ENCODE measurements at regions not wholly inside any gene's neighbourhood (a gene's known extent, or its start where the extent isn't known, plus 50 kb on each side); places are given as distances from the start of the nearest gene placed in this dataset.

DNA sequence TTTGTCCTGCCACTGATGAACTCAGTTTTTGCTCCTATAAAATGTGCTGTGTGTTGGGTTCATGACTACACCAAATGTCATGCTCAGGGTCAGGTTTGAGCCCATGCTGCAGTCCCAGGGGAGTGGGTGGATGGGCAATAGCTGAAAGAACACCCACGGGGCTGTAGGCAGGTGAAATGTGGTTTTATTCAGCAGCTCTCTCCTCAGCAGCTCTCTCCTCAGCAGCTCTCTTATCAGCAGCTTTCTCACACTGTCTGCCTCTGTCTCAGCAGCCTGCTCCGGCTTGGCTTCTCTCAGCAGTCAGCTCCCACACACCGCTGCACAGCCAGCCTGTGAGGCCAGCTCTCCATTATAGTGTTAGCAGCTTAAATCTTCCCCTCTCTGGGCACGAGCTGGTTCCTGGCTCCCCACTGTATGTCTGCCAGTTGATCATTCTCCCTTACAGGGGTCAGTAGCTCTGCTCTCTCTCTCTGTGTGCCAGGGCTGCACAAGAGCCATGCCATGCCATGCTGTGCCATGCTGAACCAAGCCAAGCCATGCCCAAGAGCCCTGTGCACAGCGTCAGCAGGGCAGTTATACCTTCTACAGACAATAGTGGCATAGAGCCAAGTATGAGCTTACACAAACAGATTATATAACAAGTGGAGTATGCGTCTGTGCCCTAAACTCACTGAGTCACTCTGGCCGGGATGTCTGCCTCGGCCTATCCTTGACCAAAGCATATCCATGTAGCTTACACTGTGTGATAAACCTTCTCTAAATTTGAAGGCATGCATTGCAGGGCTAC lies 303.3 kb upstream of the TMPO start:
- Mint-ChIP-seq H3K36me3 (ENCODE audit: insufficient read depth, unreplicated experiment) (no peaks in the 10 kb centered on the region), H3K4me3 (ENCODE audit: low read depth, unreplicated experiment) (no peak overlapping the region), H3K27ac (ENCODE audit: unreplicated experiment) (no peak overlapping the region), H3K9me3 (ENCODE audit: low read depth, unreplicated experiment) (no peaks in the 10 kb centered on the region), H3K27me3 (ENCODE audit: unreplicated experiment) (peaks cover 20% of the 10 kb centered on the region), H3K4me1 (ENCODE audit: low read depth, unreplicated experiment) (no peaks in the 10 kb centered on the region)
- no TSS peak for BruUV-seq (replicated peaks)
- CTCF ChIA-PET: interaction anchor here (0.6 to 1.5 kb wide), 3 partner anchors 9 to 306 kb away, joined by 3 to 5 read pairs (median 3); no protein-coding TSS in a partner anchor
- DNase-seq: no peak
- intact Hi-C loops (cut with micrococcal nuclease; ENCODE audit: unreplicated experiment): no loop called here
- TF ChIP-seq, protein P1, sequence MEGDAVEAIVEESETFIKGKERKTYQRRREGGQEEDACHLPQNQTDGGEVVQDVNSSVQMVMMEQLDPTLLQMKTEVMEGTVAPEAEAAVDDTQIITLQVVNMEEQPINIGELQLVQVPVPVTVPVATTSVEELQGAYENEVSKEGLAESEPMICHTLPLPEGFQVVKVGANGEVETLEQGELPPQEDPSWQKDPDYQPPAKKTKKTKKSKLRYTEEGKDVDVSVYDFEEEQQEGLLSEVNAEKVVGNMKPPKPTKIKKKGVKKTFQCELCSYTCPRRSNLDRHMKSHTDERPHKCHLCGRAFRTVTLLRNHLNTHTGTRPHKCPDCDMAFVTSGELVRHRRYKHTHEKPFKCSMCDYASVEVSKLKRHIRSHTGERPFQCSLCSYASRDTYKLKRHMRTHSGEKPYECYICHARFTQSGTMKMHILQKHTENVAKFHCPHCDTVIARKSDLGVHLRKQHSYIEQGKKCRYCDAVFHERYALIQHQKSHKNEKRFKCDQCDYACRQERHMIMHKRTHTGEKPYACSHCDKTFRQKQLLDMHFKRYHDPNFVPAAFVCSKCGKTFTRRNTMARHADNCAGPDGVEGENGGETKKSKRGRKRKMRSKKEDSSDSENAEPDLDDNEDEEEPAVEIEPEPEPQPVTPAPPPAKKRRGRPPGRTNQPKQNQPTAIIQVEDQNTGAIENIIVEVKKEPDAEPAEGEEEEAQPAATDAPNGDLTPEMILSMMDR (IDR thresholded peaks at IDR 0.05; ENCODE audit: unreplicated experiment): no peak

DNA sequence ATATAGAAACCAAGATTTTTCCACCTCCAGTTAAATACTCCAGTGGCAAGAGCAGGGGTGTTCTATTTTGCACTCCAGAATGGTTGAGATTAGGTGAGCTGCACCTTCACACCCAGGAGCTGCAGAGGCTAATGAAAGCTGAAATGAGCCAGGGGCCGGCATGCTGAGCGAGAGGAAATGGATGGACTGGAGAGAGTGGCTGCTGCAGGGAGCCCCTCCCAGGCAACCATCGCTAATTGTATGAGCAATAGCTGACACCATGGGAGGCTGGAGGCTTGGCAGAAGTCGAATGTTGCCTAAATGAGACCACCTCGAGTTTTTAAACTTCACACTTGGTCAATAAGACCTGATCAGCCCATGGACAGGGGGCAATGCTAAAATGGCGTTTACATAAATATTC lies 301.8 kb upstream of the TMPO start:
- intact Hi-C loops (cut with micrococcal nuclease; ENCODE audit: unreplicated experiment): no loop called here

GRCh38 chr12:98217257-98217656 lies 298.1 kb upstream of the TMPO start:
- no peaks in the 10 kb centered on the region for H3K9me3 Mint-ChIP-seq (ENCODE audit: low read depth, unreplicated experiment)
- H3K4me3 Mint-ChIP-seq (ENCODE audit: low read depth, unreplicated experiment): no peak overlapping the region
- peaks cover 33% of the 10 kb centered on the region for H3K27me3 Mint-ChIP-seq (ENCODE audit: unreplicated experiment)
- no peak overlapping the region for H3K27ac Mint-ChIP-seq (ENCODE audit: unreplicated experiment)
- BruUV-seq (replicated peaks): no TSS peak
- H3K4me1 Mint-ChIP-seq (ENCODE audit: low read depth, unreplicated experiment): peaks cover 10% of the 10 kb centered on the region
- intact Hi-C loops (cut with micrococcal nuclease; ENCODE audit: unreplicated experiment): no loop called here
- TF ChIP-seq, protein P1 (IDR thresholded peaks at IDR 0.05; ENCODE audit: unreplicated experiment): no peak
- no peak for DNase-seq
- H3K36me3 Mint-ChIP-seq (ENCODE audit: insufficient read depth, unreplicated experiment): no peaks in the 10 kb centered on the region
- CTCF ChIA-PET: no interaction called here

More for the DNA sequence above, 301.8 kb upstream of the TMPO start:
- Mint-ChIP-seq H3K27me3 (ENCODE audit: unreplicated experiment) (peaks cover 20% of the 10 kb centered on the region), H3K4me1 (ENCODE audit: low read depth, unreplicated experiment) (no peaks in the 10 kb centered on the region), H3K36me3 (ENCODE audit: insufficient read depth, unreplicated experiment) (no peaks in the 10 kb centered on the region), H3K9me3 (ENCODE audit: low read depth, unreplicated experiment) (no peaks in the 10 kb centered on the region), H3K27ac (ENCODE audit: unreplicated experiment) (no peak overlapping the region), H3K4me3 (ENCODE audit: low read depth, unreplicated experiment) (no peak overlapping the region)
- no TSS peak for BruUV-seq (replicated peaks)
- no peak for DNase-seq
- CTCF ChIA-PET: no interaction called here
- TF ChIP-seq, protein P1 (IDR thresholded peaks at IDR 0.05; ENCODE audit: unreplicated experiment): no peak

DNA sequence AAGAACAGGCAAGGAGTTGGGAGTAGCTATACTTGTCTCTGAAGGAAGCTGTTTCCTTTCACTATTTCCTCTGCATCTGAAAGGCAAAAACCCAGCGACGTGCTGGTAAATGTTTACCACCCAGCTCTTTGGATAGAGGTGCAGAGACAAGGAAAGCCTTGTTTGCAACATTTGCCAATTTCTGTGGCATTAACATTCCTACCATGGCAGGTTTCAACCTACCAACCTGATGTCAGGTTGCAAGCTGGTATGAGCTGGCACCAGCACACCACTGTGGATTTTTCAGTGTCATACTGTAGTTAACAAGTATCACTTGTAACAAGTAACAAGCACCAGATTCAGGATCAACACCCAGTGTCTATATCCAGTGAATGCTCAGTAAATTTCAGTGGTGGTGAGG lies 294.8 kb upstream of the TMPO start:
- DNase-seq: peak; percentile 15
- H3K9me3 Mint-ChIP-seq (ENCODE audit: low read depth, unreplicated experiment): no peaks in the 10 kb centered on the region
- peaks cover 19% of the 10 kb centered on the region for H3K4me1 Mint-ChIP-seq (ENCODE audit: low read depth, unreplicated experiment)
- H3K36me3 Mint-ChIP-seq (ENCODE audit: insufficient read depth, unreplicated experiment): no peaks in the 10 kb centered on the region
- H3K4me3 Mint-ChIP-seq (ENCODE audit: low read depth, unreplicated experiment): no peak overlapping the region
- peaks cover 24% of the 10 kb centered on the region for H3K27me3 Mint-ChIP-seq (ENCODE audit: unreplicated experiment)
- TF ChIP-seq, protein P1 (IDR thresholded peaks at IDR 0.05; ENCODE audit: unreplicated experiment): no peak
- intact Hi-C loops (cut with micrococcal nuclease; ENCODE audit: unreplicated experiment): loop anchor here (10.0 kb wide), 1 partner anchor 154 kb away; no protein-coding TSS in a partner anchor
- CTCF ChIA-PET: interaction anchor here (1.1 to 1.3 kb wide), 2 partner anchors 8 kb away, joined by 3 read pairs; no protein-coding TSS in a partner anchor
- no TSS peak for BruUV-seq (replicated peaks)
- no peak overlapping the region for H3K27ac Mint-ChIP-seq (ENCODE audit: unreplicated experiment)
